Adrenal gland (tissue), 5 donors: ENCODE measurements at regions not wholly inside any gene's neighbourhood (a gene's known extent, or its start where the extent isn't known, plus 50 kb on each side); places are given as distances from the start of the nearest gene placed in this dataset.

Experiments
- CTCF ChIP-seq, 6 experiments: fragments of 450-650 bp in 4 of 6; fragments of 200-600 bp in 2 of 6; sonication (generic) in 1 of 6; IDR thresholded peaks; 1 replicate in 5 of 6; 2 replicates in 1 of 6; pipeline versions ENCODE4 v1.5.1 to v1.8.0; 2016 to 2021; ENCODE audit warnings: antibody characterized with exemption in 6 of 6, mild to moderate bottlenecking in 2 of 6, moderate library complexity in 1 of 6
- POLR2A ChIP-seq, 2 donors: fragments of 450-650 bp; IDR thresholded peaks; one replicate each; pipeline ENCODE4 v1.6.1; 2017; ENCODE audit warnings: antibody characterized with exemption in 2 of 2, mild to moderate bottlenecking in 2 of 2, moderate library complexity in 1 of 2
- donor health status: DM: no; HTN: no; CAD: no.

- TF ChIP-seq CTCF (IDR thresholded peaks at IDR 0.05), result no peak
- no peak for TF ChIP-seq POLR2A (IDR thresholded peaks at IDR 0.05)
Measured at GRCh38 chr2:41068740-41069139, 616.9 kb upstream of the SLC8A1 start.
